IgD-negative memory B cell (primary cell): ENCODE measurements at regions not wholly inside any gene's neighbourhood (a gene's known extent, or its start where the extent isn't known, plus 50 kb on each side); places are given as distances from the start of the nearest gene placed in this dataset.
"Not testable (repeated sequence)": the region's sequence is repeated elsewhere in the genome, so short reads cannot be mapped to it uniquely, and the experiment has no call there.

Experiments
- H3K27ac Mint-ChIP-seq, 3 donors: one replicate each; pipeline ENCODE4 v1.8.0; 2020 to 2022; ENCODE audit warnings: mild to moderate bottlenecking in 3 of 3, mixed read lengths in 3 of 3, moderate library complexity in 1 of 3
- H3K27me3 Mint-ChIP-seq: one replicate; pipeline ENCODE4 v1.8.0; 2021; ENCODE audit warnings: mixed read lengths
- H3K36me3 Mint-ChIP-seq: one replicate; pipeline ENCODE4 v1.8.0; 2020; ENCODE audit warnings: mild to moderate bottlenecking, mixed read lengths
- H3K4me1 Mint-ChIP-seq, 3 donors: one replicate each; pipeline ENCODE4 v1.8.0; 2020 to 2022; ENCODE audit warnings: mixed read lengths in 3 of 3, mild to moderate bottlenecking in 1 of 3
- H3K4me3 Mint-ChIP-seq, 4 donors: one replicate each; pipeline ENCODE4 v1.8.0; 2020 to 2022; ENCODE audit warnings: mild to moderate bottlenecking in 4 of 4, mixed read lengths in 4 of 4, moderate library complexity in 3 of 4
- H3K9me3 Mint-ChIP-seq, 3 donors: one replicate each; pipeline ENCODE4 v1.8.0; 2020 to 2021; ENCODE audit warnings: mixed read lengths in 3 of 3, mild to moderate bottlenecking in 1 of 3

- Mint-ChIP-seq H3K9me3 (peaks cover 0 to 3% (median 0%) of the 10 kb centered on the region in 3 donors), H3K27me3 (peaks cover 17% of the 10 kb centered on the region), H3K4me1 (peaks cover 4 to 12% (median 6%) of the 10 kb centered on the region in 3 donors), H3K36me3 (no peaks in the 10 kb centered on the region), H3K4me3 (no peak overlapping the region), H3K27ac (no peak overlapping the region)
Measured at GRCh38 chr1:10908266-10908665, 104.2 kb upstream of the TARDBP start.

GRCh38 chr1:10909697-10910680, 102.5 kb upstream of the TARDBP start:
- no peak overlapping the region for H3K4me3 Mint-ChIP-seq
- peaks cover 18% of the 10 kb centered on the region for H3K27me3 Mint-ChIP-seq
- H3K9me3 Mint-ChIP-seq = peaks cover 0 to 5% (median 0%) of the 10 kb centered on the region in 3 donors
- no peaks in the 10 kb centered on the region for H3K36me3 Mint-ChIP-seq
- H3K4me1 Mint-ChIP-seq = peaks cover 1 to 4% (median 2%) of the 10 kb centered on the region in 3 donors
- no peak overlapping the region for H3K27ac Mint-ChIP-seq

GRCh38 chr1:10910681-10911489, 101.6 kb upstream of the TARDBP start:
- H3K9me3 Mint-ChIP-seq = peaks cover 0 to 5% (median 0%) of the 10 kb centered on the region in 3 donors
- H3K36me3 Mint-ChIP-seq = no peaks in the 10 kb centered on the region
- H3K27ac Mint-ChIP-seq = no peak overlapping the region
- no peak overlapping the region for H3K4me3 Mint-ChIP-seq
- H3K4me1 Mint-ChIP-seq = peaks cover 0 to 3% (median 0%) of the 10 kb centered on the region in 3 donors
- H3K27me3 Mint-ChIP-seq = peaks cover 17% of the 10 kb centered on the region

- no peaks in the 10 kb centered on the region for H3K36me3 Mint-ChIP-seq
- peaks cover 0 to 3% (median 0%) of the 10 kb centered on the region in 3 donors for H3K4me1 Mint-ChIP-seq
- H3K4me3 Mint-ChIP-seq = no peak overlapping the region
- H3K27ac Mint-ChIP-seq = no peak overlapping the region
- peaks cover 15% of the 10 kb centered on the region for H3K27me3 Mint-ChIP-seq
- peaks cover 0 to 5% (median 0%) of the 10 kb centered on the region in 3 donors for H3K9me3 Mint-ChIP-seq
Measured at GRCh38 chr1:10911490-10912166, 100.8 kb upstream of the TARDBP start.

GRCh38 chr1:10912441-10912840, 100.0 kb upstream of the TARDBP start:
- Mint-ChIP-seq H3K4me1 (peaks cover 0 to 1% (median 0%) of the 10 kb centered on the region in 3 donors), H3K27ac (peak overlapping the region in 1 of 3 donors; percentile 68), H3K36me3 (no peaks in the 10 kb centered on the region)

GRCh38 chr1:10914056-10914455, 98.4 kb upstream of the TARDBP start:
- peaks cover 0 to 5% (median 0%) of the 10 kb centered on the region in 3 donors for H3K9me3 Mint-ChIP-seq
- no peak overlapping the region for H3K27ac Mint-ChIP-seq
- H3K4me1 Mint-ChIP-seq = peaks cover 0 to 9% (median 8%) of the 10 kb centered on the region in 3 donors
- no peak overlapping the region for H3K4me3 Mint-ChIP-seq
- H3K36me3 Mint-ChIP-seq = no peaks in the 10 kb centered on the region
- H3K27me3 Mint-ChIP-seq = peaks cover 16% of the 10 kb centered on the region

More at GRCh38 chr1:10912441-10912840, 100.0 kb upstream of the TARDBP start:
- no peak overlapping the region for H3K4me3 Mint-ChIP-seq
- H3K27me3 Mint-ChIP-seq = peaks cover 17% of the 10 kb centered on the region
- peaks cover 0 to 5% (median 0%) of the 10 kb centered on the region in 3 donors for H3K9me3 Mint-ChIP-seq

GRCh38 chr1:10915594-10915993, 96.9 kb upstream of the TARDBP start:
- peaks cover 16% of the 10 kb centered on the region for H3K27me3 Mint-ChIP-seq
- H3K36me3 Mint-ChIP-seq = no peaks in the 10 kb centered on the region
- peaks cover 0 to 5% (median 0%) of the 10 kb centered on the region in 3 donors for H3K9me3 Mint-ChIP-seq
- H3K4me1 Mint-ChIP-seq = peaks cover 0 to 9% (median 8%) of the 10 kb centered on the region in 3 donors
- H3K4me3 Mint-ChIP-seq = no peak overlapping the region
- no peak overlapping the region for H3K27ac Mint-ChIP-seq

- Mint-ChIP-seq H3K4me1 (peaks cover 0 to 9% (median 8%) of the 10 kb centered on the region in 3 donors), H3K27ac (no peak overlapping the region), H3K36me3 (no peaks in the 10 kb centered on the region), H3K9me3 (peaks cover 0 to 5% (median 0%) of the 10 kb centered on the region in 3 donors), H3K4me3 (no peak overlapping the region), H3K27me3 (peaks cover 16% of the 10 kb centered on the region)
Measured at GRCh38 chr1:10916311-10916710, 96.1 kb upstream of the TARDBP start.

GRCh38 chr1:10916991-10917390, 95.5 kb upstream of the TARDBP start:
- Mint-ChIP-seq H3K27me3 (peaks cover 20% of the 10 kb centered on the region), H3K9me3 (peaks cover 0 to 5% (median 0%) of the 10 kb centered on the region in 3 donors), H3K27ac (no peak overlapping the region), H3K4me3 (no peak overlapping the region), H3K4me1 (peaks cover 0 to 9% (median 8%) of the 10 kb centered on the region in 3 donors), H3K36me3 (peaks cover 2% of the 10 kb centered on the region)

- Mint-ChIP-seq H3K9me3 (peaks cover 0 to 5% (median 0%) of the 10 kb centered on the region in 3 donors), H3K4me1 (peaks cover 0 to 9% (median 8%) of the 10 kb centered on the region in 3 donors), H3K27ac (peak overlapping the region in 1 of 3 donors; percentile 64), H3K4me3 (peak overlapping the region in 2 of 4 donors; percentile 52 to 66), H3K36me3 (peaks cover 2% of the 10 kb centered on the region), H3K27me3 (peaks cover 24% of the 10 kb centered on the region)
Measured at GRCh38 chr1:10917513-10918454, 94.7 kb upstream of the TARDBP start.

GRCh38 chr1:10918531-10918930, 93.9 kb upstream of the TARDBP start:
- peaks cover 24% of the 10 kb centered on the region for H3K27me3 Mint-ChIP-seq
- peaks cover 2% of the 10 kb centered on the region for H3K36me3 Mint-ChIP-seq
- H3K4me1 Mint-ChIP-seq = peaks cover 0 to 9% (median 8%) of the 10 kb centered on the region in 3 donors
- H3K27ac Mint-ChIP-seq = no peak overlapping the region
- peaks cover 0 to 5% (median 0%) of the 10 kb centered on the region in 3 donors for H3K9me3 Mint-ChIP-seq
- no peak overlapping the region for H3K4me3 Mint-ChIP-seq

- H3K36me3 Mint-ChIP-seq = peaks cover 2% of the 10 kb centered on the region
- peaks cover 0 to 9% (median 8%) of the 10 kb centered on the region in 3 donors for H3K4me1 Mint-ChIP-seq
- H3K27ac Mint-ChIP-seq = peak overlapping the region in 1 of 3 donors; percentile 50
- no peak overlapping the region for H3K4me3 Mint-ChIP-seq
- H3K9me3 Mint-ChIP-seq = peaks cover 0 to 4% (median 3%) of the 10 kb centered on the region in 3 donors
- H3K27me3 Mint-ChIP-seq = peaks cover 21% of the 10 kb centered on the region
Measured at GRCh38 chr1:10920063-10920626, 92.3 kb upstream of the TARDBP start.

GRCh38 chr1:10922315-10923060, 90.0 kb upstream of the TARDBP start:
- H3K27me3 Mint-ChIP-seq = peaks cover 20% of the 10 kb centered on the region
- H3K9me3 Mint-ChIP-seq, H3K4me3 Mint-ChIP-seq, H3K4me1 Mint-ChIP-seq, H3K36me3 Mint-ChIP-seq, H3K27ac Mint-ChIP-seq: not testable (repeated sequence)
